ENCODE measurements at regions not wholly inside any gene's neighbourhood (a gene's known extent, or its start where the extent isn't known, plus 50 kb on each side); places are given as distances from the start of the nearest gene placed in this dataset.
A peak's percentile ranks its signal among the peaks of the same experiment; 100 is the strongest.

- DNase-seq: no peak
These were observed 49.7 kb downstream of the GLI2 start for GRCh38 chr2:120785228-120785966.

DNA sequence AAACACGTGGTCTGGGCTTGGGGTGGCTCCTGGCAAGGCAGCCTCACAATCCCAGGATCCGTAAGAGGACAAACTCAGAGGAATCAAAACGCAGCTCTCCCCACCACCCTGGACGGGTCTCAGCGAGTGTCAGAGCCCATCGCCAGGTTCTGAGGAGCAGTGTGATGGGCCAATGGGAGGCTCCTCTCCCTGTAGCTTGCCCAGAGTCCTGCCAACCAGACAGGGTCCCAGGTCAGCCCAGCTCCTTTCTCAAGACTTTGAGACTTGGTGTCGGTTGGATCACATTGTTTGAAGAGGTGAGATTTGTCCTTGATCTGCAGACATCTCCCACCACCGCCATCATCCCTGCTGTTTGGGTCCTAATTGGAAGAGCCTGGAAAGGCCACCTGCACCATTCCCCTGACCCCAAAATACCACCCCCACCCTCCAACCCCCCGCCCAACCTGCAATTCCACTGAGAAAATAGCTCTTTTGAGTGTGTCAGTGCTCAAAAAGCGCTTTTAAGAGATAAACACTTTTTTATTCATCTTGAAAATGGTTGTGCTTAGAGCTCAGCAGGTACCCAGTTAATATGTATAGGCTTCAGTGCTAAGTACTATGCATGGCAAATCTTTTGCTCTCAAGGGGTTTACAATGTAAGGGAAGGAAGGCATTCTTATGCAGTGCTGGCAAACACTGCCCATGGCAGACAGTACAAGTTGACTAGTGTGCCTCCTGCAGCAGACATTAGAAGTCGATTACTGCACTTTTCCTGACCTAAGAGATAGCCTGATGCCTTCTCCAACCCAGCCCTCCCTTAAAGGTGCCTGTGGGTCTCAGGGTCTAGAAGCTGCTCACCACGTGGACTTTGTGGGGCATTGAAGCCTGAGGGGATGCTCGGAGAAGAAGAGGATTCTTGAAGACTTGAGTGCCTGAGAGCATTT lies 50.6 kb downstream of the GLI2 start:
- DNase-seq: no peak

DNA sequence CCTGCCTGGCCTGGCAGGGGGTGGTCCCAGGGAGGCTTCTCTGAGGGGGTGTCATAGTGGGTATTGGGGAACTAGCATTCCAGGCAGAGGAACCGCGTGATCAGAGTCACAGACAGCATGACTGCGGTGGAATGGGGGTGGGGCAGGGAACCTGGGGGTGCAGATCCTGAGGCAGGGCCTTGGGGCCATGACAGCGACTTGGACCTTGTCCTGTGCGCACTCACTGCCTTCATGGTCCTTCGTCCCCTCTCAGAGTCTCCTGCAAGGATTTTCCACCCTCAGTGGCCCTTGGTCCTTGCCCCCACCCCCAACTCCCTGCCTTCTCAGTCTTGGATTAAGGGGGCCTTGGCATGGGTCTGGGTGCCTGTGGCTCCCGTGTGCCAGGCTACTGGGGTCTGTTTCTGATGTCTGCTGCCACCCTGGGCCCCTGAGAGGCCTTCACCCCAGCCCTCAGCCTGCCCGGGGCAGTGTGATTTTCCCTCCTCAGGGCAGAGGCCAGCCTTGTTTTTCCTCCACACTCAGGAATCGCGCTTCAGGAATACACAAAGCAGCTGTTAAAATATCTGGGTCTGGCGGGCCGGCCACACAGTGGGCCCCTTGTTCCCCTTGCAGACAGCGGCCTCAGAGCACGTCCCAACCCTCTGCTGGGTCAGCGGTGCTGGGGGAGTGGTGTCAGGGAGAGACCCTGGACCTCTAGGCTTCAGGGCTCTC lies 51.6 kb downstream of the GLI2 start:
- DNase-seq: no peak

DNA sequence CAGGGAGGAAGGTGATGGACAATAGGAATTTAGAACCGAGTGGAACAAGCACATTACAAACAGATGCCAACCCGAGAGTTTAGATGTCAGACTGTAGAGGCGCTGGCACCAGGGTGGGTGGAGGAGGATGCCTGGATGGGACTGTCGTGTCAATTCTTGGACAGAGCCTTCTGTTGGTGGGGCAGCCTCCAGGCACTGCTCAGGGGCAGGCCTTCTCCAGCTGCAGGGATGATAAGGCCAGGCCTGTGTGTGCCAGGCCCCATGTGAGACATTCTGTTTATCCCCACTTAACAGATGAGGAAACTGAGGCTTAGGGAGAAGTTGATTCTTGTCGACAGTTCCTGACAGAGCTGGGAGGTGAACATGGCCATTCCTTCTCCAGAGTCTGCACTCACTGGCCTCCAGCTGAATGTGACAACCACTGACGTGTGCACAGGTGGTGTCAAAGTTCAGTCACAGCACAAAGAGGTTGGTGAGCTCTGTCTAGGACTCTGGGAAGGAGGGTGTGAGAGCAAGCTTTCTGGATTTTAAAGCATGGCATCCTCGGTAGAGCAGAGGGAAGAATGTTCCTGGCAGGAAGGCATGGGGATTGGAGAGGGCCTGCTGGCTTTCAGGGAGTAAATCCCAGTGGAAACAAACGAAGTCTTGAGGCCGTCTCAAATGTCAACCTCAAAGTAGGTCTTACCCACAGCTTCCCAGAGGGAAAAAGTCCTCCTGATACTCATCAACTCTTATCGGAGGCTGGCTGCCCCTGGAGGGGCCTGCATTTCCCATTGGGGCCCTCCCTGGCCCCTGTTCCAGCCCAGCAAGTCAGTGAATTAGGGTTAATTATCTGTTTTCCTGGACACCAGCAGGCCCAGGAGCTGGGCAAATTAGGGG lies 52.4 kb downstream of the GLI2 start:
- DNase-seq: no peak

DNA sequence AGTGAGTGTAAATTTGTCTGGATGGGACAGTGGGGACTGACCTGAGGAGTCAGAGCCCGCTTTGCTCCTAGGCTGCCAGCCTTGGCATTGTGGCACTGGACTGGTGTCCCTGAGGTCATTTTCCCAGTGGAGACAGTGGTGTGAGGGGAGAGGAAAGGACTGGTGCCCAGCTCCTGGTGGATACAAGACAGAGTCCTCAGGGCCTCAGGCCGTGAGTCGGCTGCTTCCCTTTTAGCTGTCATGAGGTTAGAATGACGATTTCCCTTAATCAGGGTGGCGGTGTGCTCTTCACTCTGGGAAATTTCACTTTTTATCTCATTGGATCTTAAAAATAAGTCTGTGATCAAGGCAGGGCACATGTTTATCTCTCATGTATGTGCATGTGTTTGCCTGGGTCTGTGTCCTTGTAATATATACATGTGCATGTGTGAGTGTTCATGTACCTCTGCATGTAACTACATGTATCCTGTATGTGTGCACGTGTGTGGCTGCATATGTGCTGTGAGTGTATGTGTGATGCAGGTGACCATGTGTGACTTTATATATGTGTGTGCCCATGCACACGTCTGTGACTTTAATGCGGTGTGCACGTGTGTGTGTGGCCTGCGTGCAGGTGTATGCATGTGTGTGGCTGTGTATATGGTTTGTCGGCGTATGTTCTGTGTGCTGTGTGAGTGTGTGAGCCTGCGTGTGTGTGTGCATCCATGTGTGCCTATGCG lies 55.7 kb downstream of the GLI2 start:
- DNase-seq: no peak

DNA sequence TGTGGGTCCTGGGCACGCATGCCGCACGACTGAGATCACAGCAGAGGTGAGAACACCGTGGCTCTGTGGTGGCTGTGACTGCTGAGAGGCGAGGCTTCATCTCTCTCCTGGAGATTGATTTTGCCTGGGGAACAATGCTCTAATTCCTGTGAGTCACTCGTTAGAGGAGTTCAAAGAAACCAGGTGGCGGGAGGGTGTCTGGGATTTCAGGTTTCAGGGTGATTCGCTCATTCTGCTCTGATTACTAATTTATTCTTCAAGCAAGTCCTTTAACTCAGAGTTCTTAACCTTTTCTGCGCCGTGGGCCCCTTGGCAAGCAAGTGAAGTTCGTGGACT lies 56.3 kb downstream of the GLI2 start:
- no peak for DNase-seq

GRCh38 chr2:120793682-120794403 lies 58.2 kb downstream of the GLI2 start:
- DNase-seq: no peak

DNA sequence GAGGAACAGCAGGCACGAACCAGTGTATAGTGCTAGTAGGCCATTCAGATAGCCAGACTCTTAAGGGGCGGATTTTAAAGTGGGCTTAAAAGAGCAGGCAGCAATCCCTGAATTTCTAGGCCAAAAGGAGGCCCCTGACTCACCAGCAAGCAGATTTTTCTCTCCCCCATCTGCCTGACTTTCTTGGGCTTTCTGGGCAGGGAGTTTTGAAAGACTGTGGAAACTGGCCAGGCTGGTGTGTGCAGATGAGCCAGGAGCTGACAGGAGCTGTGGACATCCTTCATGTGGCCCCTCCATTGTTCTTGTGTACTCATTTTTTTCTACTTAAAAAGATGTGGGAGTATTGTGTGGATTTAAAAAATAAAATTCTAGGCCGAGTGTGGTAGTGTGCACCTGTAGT lies 59.0 kb downstream of the GLI2 start:
- DNase-seq: peak in 1 of 14 donors; percentile 58

- no peak for DNase-seq
These were observed 60.4 kb downstream of the GLI2 start for GRCh38 chr2:120796094-120796493.

DNA sequence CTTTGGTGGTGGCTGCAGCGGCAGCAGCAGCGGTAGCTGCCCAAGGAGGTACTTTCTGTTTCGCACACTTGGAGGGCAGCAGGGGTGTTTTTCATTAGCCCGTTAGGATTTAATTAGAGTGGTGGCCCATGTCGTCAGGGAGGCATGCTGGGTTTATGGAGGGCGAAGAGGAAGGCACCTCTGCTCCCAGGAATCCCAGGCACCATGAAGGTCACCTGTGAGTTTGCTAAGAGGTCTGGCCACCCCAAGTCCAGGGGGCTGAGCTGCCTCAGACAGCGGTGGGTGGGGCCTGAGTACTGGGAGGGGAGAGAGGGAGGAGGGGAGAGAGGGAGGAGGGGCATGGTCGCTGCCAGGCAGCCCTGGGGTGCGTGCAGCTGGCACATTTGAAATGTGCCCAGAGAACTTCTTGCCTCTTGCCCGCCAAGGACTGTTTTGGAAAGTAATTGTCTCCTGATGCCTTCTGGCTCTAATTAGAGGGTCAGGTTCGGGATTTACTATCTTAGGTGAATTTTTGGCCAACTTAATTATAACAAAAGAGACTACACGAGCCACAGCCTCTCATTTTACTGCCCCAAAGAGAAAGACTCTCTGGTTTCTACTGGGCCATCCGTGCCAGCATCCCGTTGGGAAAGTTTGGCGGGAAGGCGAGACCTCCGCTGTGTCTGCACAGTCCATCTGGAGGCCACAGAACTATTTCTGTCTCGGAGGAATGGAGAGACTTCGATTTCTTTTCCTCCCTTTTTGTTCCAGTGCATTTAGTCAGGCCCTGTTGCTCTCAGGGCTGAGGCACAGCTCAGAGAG lies 62.0 kb downstream of the GLI2 start:
- DNase-seq: peak in 7 of 14 donors; percentile 23 to 81 (median 35)

DNA sequence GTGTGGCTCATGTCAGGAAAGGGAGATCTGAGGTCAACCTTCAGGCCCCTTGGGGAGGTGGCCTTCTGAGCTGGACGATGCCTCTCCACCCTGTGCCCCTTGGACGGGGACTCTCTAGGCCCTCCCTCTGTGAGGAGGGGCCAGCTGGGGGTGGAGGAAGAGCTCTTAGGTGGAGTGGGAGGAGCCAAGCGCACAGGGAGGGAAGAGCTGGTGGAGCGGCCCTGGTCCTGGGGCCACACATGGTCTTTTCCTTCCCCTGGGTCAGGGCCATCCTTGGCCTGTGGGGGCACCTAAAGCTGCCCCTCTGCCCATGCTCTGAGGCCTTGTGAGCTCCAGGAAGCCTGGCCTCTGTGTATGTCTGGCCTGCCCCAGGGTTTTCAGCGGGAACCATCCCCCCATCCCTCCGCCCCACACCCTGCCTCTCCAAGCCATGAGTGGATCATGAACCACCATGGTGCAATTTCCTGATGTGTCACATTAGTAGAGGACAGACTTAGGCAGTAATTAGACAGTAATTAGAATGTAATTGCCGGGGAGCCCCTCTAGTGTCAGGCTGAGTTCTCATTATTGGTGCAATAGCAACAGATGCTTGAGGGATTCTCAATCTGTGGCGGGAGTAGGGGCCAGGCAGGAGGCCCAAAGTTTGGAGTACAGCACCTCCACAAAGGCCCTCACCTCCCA lies 63.0 kb downstream of the GLI2 start:
- no peak for DNase-seq

DNA sequence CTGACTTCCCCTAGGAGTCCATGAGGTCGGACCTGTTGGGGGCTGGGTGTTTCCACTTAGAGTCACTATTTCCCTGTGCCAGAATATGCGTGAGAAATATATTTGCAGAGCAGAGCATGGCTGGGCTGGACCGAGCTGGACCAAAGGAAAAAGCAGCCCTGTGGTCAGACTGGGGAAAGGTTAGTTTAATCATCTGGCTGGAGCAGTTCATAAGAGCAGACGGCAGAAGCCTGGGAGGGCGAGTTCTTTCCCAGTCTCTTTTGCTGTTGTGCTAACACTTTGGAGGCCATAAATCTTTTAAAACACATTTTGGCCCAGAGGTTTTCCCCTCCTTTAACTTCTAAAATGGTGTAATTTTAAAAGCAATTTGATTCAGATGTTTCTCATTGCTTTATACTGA lies 66.5 kb downstream of the GLI2 start:
- no peak for DNase-seq

DNA sequence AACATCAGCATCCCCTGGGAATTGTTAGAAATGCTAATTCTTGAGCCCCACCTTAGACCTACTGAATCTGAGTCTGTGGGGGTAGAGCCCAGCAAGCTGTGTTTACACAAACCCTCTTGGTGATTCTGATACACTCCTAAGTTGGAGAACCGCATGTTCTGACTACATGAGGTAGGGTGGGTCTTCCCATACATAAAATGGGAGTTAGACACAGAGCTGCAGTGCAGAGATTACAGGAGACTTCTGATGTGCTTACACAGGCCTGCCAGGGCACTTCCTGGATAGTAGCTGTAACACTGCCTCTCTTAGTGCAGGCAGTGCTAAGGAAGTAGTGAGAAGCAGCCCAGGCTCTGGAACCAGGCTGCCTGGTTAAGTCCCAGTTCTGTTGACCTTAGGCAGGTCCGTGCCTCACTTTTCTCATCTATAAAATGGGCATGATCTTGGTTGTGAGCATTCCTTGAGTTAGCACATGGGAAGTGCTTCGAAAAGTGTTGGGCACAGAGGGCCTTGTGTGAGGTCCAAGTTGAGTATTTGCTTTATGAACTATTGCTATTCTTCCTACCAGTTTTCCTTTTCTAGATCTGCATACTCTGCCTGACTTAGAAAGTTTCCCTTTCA lies 67.3 kb downstream of the GLI2 start:
- DNase-seq: no peak

DNA sequence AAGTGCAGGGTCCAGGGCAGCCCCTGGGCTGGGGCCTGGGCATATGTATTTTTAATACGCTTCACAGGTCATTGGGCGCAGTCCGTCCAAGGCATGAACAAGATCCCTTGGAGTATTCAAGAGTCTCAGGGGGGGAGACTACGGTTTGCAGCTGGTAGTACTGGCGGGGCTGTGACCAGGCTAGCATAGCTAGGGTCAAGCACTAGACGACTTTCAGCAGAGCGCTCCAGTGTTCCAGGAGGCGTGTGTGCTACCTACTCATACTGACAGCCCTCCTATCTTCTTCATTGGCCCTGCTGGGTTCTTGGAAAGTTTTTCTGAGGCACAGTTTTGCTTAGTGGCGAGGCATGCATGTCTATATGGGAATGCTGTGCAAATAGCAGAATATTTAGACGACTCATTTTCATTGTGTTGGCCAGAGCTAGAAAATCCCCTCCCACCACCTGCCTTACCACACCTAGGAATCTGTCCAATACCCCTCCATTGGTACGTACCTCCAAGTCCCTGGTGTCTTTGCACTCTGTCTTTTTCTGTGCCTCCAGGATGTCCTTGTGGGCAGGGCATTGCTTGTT lies 68.2 kb downstream of the GLI2 start:
- no peak for DNase-seq

GRCh38 chr2:120804459-120804858 lies 68.8 kb downstream of the GLI2 start:
- no peak for DNase-seq

- no peak for DNase-seq
These were observed 69.3 kb downstream of the GLI2 start for GRCh38 chr2:120805011-120805410.

DNA sequence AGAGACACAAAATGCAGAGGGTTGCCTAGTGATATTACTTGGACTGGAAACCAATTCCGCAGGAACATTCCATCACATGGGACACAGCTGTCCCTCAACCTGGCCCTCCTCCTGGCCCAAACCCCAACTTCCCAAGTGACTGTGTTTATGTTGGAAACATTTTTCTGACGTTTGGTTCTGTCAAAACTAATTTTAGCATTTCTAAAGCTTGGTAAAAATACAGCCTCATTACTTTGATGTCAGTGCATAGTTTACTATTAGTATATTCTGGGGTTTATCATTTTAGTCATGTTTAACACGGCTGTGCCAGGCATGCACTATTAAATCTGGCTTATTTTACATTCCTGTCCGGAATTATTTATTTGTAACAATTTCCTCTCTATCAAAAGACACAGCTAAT lies 69.9 kb downstream of the GLI2 start:
- no peak for DNase-seq

DNA sequence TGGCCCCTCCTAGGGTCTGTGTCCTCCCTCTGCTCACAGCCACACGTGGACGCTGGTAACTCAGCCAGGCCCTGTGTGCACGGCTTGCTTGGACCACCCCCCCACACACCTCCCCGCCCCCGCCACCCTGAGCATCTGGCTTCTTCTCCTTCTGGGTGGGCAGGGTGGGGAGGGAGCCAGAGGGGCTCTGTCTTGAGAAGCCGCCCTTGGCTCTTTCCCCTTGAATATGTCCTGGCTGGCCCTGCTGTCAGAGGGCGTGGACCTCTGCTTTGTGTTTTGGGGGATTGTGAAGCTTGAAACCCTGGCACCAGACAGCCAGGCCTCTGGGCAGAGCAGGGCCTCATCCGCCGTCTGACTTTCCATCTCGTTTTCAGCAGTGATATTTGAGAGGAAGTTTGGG lies 72.1 kb downstream of the GLI2 start:
- no peak for DNase-seq

DNA sequence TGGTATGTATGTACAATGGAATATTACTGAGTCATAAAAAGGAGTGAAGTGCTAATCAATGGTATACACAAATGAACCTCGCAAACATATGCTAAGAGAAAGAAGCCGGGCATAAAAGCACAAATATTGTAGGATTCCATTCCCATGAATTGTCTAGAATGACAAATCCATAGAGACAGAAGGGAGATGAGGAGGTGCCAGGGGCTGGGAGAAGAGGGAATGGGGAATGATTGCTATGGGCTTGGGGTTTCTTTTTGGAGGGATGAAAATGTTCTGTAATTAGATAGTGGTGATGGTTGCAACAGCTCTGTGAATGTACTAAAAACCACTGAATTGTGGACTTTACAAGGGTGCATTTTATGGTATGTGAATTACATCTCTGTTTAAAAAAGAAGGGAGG lies 73.5 kb downstream of the GLI2 start:
- DNase-seq: no peak

Data from C1 segment of cervical spinal cord (tissue), 14 donors.